OCI-LY3 (cell line): ENCODE measurements at regions not wholly inside any gene's neighbourhood (a gene's known extent, or its start where the extent isn't known, plus 50 kb on each side); places are given as distances from the start of the nearest gene placed in this dataset.
"Not testable (repeated sequence)": the region's sequence is repeated elsewhere in the genome, so short reads cannot be mapped to it uniquely, and the experiment has no call there.

Source experiments
- H2AFZ ChIP-seq: fragments of 200-600, 300-600 bp; shearing (Covaris generic); 2 replicates; pipeline ENCODE4 v1.6.0; 2014; ENCODE audit warnings: antibody characterized with exemption, low read depth, low read length
- H3K27ac ChIP-seq: fragments of 200-600, 300-600 bp; sonication (generic); 2 replicates; pipeline ENCODE4 v1.5.1; 2014; ENCODE audit warnings: mild to moderate bottlenecking, low read length, moderate library complexity, mixed read lengths
- H3K27me3 ChIP-seq: fragments of 200-600, 300-600 bp; sonication (generic); 2 replicates; pipeline ENCODE4 v1.6.1; 2014; ENCODE audit warnings: low read depth, low read length, mixed read lengths
- H3K36me3 ChIP-seq: fragments of 200-600, 300-600 bp; sonication (generic); replicated peaks from 2 replicates; pipeline ENCODE3; 2014; ENCODE audit warnings: low read depth, low read length, mixed read lengths
- H3K4me1 ChIP-seq: fragments of 300-600, 200-600 bp; sonication (generic); 2 replicates; pipeline ENCODE4 v1.6.1; 2014; ENCODE audit warnings: low read length, mixed read lengths
- H3K4me2 ChIP-seq: fragments of 200-600, 300-600 bp; sonication (generic); 2 replicates; pipeline ENCODE4 v1.6.1; 2014; ENCODE audit warnings: low read length, mixed read lengths
- H3K4me3 ChIP-seq: fragments of 300-600, 200-600 bp; sonication (generic); 2 replicates; pipeline ENCODE4 v1.5.1; 2014; ENCODE audit warnings: antibody characterized with exemption, mild to moderate bottlenecking, low read length, moderate library complexity
- H3K79me2 ChIP-seq: fragments of 300-600, 200-600 bp; shearing (Covaris generic); 2 replicates; pipeline ENCODE4 v1.6.1; 2014; ENCODE audit warnings: mild to moderate bottlenecking, low read length, mixed read lengths
- H3K9ac ChIP-seq: fragments of 300-600, 200-600 bp; shearing (Covaris generic); 2 replicates; pipeline ENCODE4 v1.6.0; 2014; ENCODE audit warnings: mild to moderate bottlenecking, low read length, moderate library complexity
- H3K9me3 ChIP-seq: fragments of 200-600, 300-600 bp; shearing (Covaris generic); 2 replicates; pipeline ENCODE4 v1.6.1; 2014; ENCODE audit warnings: low read length, mixed read lengths; ENCODE audit not compliant: insufficient read depth
- H4K20me1 ChIP-seq: fragments of 200-600, 300-600 bp; sonication (generic); 2 replicates; pipeline ENCODE4 v1.6.1; 2016; ENCODE audit warnings: low read length, mixed read lengths; ENCODE audit not compliant: insufficient read depth
- CTCF ChIP-seq: fragments of 200-600, 300-600 bp; sonication (generic); IDR thresholded peaks from 2 replicates; pipeline ENCODE4 v1.5.1; 2014; ENCODE audit warnings: antibody characterized with exemption, low read length, low read depth
- EZH2phosphoT487 ChIP-seq: fragments of 200-600 bp; shearing (Covaris generic); IDR thresholded peaks from 2 replicates; pipeline ENCODE4 v1.6.1; 2018; ENCODE audit warnings: antibody characterized with exemption, mixed run types, low read depth

- no peak for TF ChIP-seq CTCF
- TF ChIP-seq EZH2phosphoT487 = no peak
- H3K4me2 ChIP-seq = no peak overlapping the region
- H3K9me3 ChIP-seq = no peaks in the 10 kb centered on the region
- no peaks in the 10 kb centered on the region for H3K4me1 ChIP-seq
- no peaks in the 10 kb centered on the region for H3K27me3 ChIP-seq
- H3K27ac ChIP-seq = no peak overlapping the region
- no peak overlapping the region for H2AFZ ChIP-seq
- H4K20me1 ChIP-seq = no peaks in the 10 kb centered on the region
- no peak overlapping the region for H3K9ac ChIP-seq
- H3K79me2 ChIP-seq = no peaks in the 10 kb centered on the region
- no peaks in the 10 kb centered on the region for H3K36me3 ChIP-seq
- no peak overlapping the region for H3K4me3 ChIP-seq
These were observed 442.2 kb upstream of the GRAMD2B start for GRCh38 chr5:125981016-125981415.

- no peak overlapping the region for H3K4me3 ChIP-seq
- no peak overlapping the region for H3K27ac ChIP-seq
- H3K9ac ChIP-seq = no peak overlapping the region
- no peaks in the 10 kb centered on the region for H3K79me2 ChIP-seq
- H3K9me3 ChIP-seq = no peaks in the 10 kb centered on the region
- TF ChIP-seq EZH2phosphoT487 = no peak
- no peak overlapping the region for H3K4me2 ChIP-seq
- no peaks in the 10 kb centered on the region for H3K27me3 ChIP-seq
- H4K20me1 ChIP-seq = no peaks in the 10 kb centered on the region
- H2AFZ ChIP-seq = no peak overlapping the region
- no peaks in the 10 kb centered on the region for H3K4me1 ChIP-seq
- no peaks in the 10 kb centered on the region for H3K36me3 ChIP-seq
These were observed 435.4 kb upstream of the GRAMD2B start for GRCh38 chr5:125987677-125988255.

DNA sequence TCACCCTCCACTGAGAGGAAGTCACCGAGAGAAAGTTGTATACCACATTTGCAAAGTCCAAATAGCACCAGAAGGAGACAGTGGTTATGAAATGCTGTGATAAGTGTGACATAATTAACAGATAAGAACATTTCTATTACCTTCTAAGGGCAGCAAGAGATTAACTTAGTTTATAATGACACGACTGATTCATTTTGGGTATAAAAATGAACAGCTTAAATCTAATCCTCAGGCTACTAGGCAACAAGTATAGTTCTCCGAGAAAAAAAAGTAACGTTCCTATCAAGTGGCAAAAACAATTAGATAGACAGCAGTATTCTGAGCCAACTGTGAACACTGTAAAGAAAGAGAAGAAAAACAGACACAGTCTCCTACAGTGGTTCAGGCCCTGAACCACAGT is 431.2 kb upstream of the GRAMD2B start:
- Histone ChIP-seq H3K27me3 (no peaks in the 10 kb centered on the region), H3K9me3 (no peaks in the 10 kb centered on the region), H2AFZ (no peak overlapping the region), H4K20me1 (no peaks in the 10 kb centered on the region), H3K4me1 (no peaks in the 10 kb centered on the region), H3K79me2 (no peaks in the 10 kb centered on the region), H3K36me3 (no peaks in the 10 kb centered on the region), H3K4me2 (no peak overlapping the region), H3K4me3 (no peak overlapping the region), H3K9ac (no peak overlapping the region), H3K27ac (no peak overlapping the region)
- no peak for TF ChIP-seq EZH2phosphoT487
- no peak for TF ChIP-seq CTCF

GRCh38 chr5:125999271-126000030 is 423.8 kb upstream of the GRAMD2B start:
- H2AFZ ChIP-seq, H3K9me3 ChIP-seq, H3K4me2 ChIP-seq, H3K4me3 ChIP-seq, H3K27me3 ChIP-seq, H3K36me3 ChIP-seq, H3K4me1 ChIP-seq, H3K27ac ChIP-seq, H4K20me1 ChIP-seq, H3K9ac ChIP-seq, H3K79me2 ChIP-seq: not testable (repeated sequence)

- Histone ChIP-seq H3K4me1 (no peaks in the 10 kb centered on the region), H3K9ac (no peak overlapping the region), H3K4me2 (no peak overlapping the region), H3K27me3 (no peaks in the 10 kb centered on the region), H3K36me3 (no peaks in the 10 kb centered on the region), H3K9me3 (no peaks in the 10 kb centered on the region), H2AFZ (no peak overlapping the region), H4K20me1 (no peaks in the 10 kb centered on the region), H3K27ac (no peak overlapping the region), H3K4me3 (no peak overlapping the region), H3K79me2 (no peaks in the 10 kb centered on the region)
- TF ChIP-seq EZH2phosphoT487 = no peak
These were observed 422.7 kb upstream of the GRAMD2B start for GRCh38 chr5:126000507-126000906.
